Adrenal gland (tissue), 5 donors: ENCODE measurements at regions not wholly inside any gene's neighbourhood (a gene's known extent, or its start where the extent isn't known, plus 50 kb on each side); places are given as distances from the start of the nearest gene placed in this dataset.

ENCODE experiments used
- CTCF ChIP-seq, 6 experiments: fragments of 450-650 bp in 4 of 6; fragments of 200-600 bp in 2 of 6; sonication (generic) in 1 of 6; IDR thresholded peaks; 1 replicate in 5 of 6; 2 replicates in 1 of 6; pipeline versions ENCODE4 v1.5.1 to v1.8.0; 2016 to 2021; ENCODE audit warnings: antibody characterized with exemption in 6 of 6, mild to moderate bottlenecking in 2 of 6, moderate library complexity in 1 of 6
- POLR2A ChIP-seq, 2 donors: fragments of 450-650 bp; IDR thresholded peaks; one replicate each; pipeline ENCODE4 v1.6.1; 2017; ENCODE audit warnings: antibody characterized with exemption in 2 of 2, mild to moderate bottlenecking in 2 of 2, moderate library complexity in 1 of 2
- donor health status: DM: no; HTN: no; CAD: no.

- no peak for TF ChIP-seq CTCF (IDR thresholded peaks at IDR 0.05)
- no peak for TF ChIP-seq POLR2A (IDR thresholded peaks at IDR 0.05)
Measured at GRCh38 chrX:94302446-94302845, 628.4 kb downstream of the FAM133A start.
